AG09319 (cell line): ENCODE measurements at regions not wholly inside any gene's neighbourhood (a gene's known extent, or its start where the extent isn't known, plus 50 kb on each side); places are given as distances from the start of the nearest gene placed in this dataset.

Source experiments
- DNase-seq: peaks from one replicate; pipeline ENCODE4 v3.0.0-alpha.2; 2010; ENCODE audit warnings: low read depth; ENCODE audit errors: extremely low read depth
- TF ChIP-seq, protein P1 (sequence below): IDR thresholded peaks from 2 replicates; pipeline ENCODE4 v1.5.1; 2011; ENCODE audit warnings: low read depth, mild to moderate bottlenecking, inconsistent platforms, low read length, moderate library complexity

DNA sequence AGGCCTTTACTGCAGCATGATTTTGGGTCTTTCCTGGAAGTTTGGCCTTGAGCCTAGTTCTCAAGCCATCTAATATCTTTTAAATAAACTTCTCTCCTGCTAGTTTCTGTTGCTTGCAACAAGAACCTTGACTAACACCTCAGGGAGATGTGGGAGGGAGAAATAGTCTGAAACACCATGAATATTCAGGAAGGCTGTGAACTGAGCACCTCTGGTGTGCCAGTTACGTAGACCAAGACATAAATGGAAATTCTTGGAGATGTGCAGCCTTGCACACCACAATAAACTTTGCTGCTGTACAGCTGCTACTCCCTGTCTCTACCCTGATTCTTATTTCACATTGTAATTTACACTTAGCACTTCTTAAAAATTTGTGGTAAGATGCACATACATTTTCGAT is 86.9 kb upstream of the SPATA13 start:
- DNase-seq: no peak
- TF ChIP-seq, protein P1, sequence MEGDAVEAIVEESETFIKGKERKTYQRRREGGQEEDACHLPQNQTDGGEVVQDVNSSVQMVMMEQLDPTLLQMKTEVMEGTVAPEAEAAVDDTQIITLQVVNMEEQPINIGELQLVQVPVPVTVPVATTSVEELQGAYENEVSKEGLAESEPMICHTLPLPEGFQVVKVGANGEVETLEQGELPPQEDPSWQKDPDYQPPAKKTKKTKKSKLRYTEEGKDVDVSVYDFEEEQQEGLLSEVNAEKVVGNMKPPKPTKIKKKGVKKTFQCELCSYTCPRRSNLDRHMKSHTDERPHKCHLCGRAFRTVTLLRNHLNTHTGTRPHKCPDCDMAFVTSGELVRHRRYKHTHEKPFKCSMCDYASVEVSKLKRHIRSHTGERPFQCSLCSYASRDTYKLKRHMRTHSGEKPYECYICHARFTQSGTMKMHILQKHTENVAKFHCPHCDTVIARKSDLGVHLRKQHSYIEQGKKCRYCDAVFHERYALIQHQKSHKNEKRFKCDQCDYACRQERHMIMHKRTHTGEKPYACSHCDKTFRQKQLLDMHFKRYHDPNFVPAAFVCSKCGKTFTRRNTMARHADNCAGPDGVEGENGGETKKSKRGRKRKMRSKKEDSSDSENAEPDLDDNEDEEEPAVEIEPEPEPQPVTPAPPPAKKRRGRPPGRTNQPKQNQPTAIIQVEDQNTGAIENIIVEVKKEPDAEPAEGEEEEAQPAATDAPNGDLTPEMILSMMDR: no peak

DNA sequence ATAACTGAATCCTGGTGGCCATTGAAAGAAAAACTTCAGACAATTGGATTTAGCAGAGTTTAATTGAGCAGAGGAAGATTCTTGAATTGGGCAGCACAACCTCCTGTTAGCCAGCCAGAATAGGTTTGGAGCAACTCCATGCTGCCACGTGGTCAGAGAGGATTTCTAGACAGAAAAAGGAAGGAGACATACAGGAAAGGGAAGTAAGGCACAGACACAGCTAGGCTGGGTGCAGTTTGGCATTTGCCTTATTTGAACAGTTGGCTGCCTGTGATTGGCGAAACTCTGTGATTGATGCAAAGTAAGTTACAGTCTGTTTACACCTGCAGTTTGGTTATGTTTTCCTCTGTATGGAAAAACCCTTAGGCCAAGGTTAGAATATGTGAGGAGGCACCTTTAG is 85.8 kb upstream of the SPATA13 start:
- TF ChIP-seq, protein P1: no peak
- no peak for DNase-seq

DNA sequence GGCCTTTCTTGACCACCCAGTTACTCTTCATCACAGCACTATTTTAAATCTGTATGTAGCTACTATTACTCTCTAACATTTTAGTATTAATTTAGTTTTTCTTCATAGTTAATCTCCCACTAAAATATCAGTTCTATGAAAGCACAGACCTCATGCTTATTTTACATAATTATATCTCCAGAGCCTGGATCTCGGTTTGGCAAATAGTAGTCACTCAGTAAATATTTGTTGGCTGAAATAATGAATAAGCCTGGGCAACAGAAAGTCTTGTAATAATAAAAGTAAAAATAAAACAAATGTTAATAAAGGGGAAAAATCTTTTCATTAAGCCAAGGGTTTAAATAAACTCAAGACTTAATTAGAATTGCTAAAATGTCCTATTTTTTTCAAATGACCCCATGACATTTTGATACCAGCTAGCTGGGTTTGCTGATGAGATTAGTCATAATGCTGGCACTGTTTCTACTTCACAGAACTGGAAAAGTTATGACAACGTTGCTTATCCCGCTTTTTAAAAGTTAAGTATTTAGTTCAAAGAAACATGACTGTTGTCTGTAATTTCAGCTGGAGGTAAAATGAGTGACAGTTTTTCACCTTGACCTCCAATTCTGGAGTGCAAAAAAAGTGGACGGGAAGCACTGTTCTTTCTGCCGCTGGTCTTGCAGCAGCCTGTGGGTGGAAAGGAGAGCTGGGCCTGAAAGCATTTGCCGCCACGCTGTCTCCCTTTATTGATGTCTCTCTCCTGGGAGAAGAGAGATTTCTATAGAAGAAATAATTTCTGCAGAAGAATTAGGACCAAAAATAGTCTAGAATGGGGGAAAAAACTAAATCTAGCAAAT is 85.2 kb upstream of the SPATA13 start:
- no peak for DNase-seq
- TF ChIP-seq, protein P1: no peak

DNA sequence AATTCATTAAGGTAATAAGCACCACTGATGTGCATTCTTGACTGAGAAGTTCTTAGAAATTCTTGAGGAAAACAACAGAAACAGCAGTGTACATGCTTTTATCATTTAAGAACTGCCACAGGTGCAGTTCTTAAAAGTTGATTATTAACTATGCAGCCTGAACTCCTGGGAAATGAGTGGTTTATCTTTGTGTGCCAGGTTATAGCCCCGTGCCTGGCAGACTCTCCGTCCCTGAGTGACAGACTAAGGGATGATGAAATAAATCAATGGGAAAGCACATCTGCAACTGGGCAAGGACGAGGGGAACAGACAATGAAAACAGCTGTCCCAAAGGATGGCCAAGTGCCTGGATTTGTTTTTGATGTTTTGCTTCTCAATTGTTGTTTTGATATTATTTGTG is 84.4 kb upstream of the SPATA13 start:
- TF ChIP-seq, protein P1: no peak
- DNase-seq: no peak

DNA sequence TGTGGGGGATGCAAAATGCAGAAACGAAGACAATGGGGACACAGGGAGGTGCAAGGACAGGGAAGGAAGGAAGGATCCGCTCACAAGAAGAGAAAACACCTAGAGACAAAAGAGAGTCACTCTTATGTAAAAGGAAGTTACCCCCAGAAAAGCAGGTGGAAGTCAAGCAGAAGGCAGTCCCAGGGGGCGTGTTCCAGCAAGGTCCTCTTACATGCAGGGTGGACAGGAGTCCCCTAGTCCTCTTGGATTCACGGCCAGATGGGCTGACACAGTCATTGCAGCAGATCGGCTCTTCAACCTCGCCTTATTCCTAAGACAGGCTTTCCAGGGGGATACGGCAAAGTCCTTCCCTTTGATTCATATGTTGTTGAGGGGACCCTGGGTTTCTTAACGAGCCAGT is 83.9 kb upstream of the SPATA13 start:
- TF ChIP-seq, protein P1: no peak
- no peak for DNase-seq

DNA sequence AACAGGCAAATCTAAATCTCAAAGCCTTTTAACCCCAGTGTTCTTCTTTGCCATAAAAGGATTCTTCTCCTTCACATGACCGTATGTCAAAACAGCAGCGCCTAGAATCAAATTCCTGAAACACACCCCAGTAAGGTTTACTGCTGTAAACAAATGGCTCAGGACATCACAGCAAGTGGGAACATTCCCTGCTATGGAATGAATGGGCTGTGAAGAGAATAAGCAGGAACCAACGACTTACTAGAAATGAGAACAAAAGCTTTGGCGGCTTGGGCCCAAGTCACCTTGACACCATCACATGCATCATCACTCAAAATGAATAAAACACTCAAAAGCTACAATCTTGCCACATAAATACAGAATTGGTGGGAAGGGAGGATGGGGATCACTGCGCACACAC is 80.4 kb upstream of the SPATA13 start:
- DNase-seq: no peak
- TF ChIP-seq, protein P1: no peak

DNA sequence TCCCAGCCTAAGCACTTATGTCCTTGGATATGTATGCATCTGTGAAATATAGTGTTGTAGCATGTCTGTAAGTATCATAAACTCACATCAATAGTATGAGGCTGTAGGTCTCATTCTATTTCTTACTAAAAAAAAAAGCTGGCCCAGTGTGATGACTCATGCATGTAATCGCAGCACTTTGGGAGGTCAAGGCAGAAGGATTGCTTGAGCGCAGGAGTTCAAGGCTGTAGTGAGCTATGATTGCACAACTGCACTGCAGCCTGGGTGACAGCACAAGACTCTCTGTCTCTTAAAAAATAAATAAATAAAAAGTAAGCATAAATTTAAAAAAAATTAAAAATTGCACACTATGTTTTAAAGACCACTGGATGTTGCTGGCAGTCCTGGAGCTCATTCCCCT is 79.1 kb upstream of the SPATA13 start:
- TF ChIP-seq, protein P1: no peak
- no peak for DNase-seq
